Stimulated activated naive CD4-positive, alpha-beta T cell treated with Interleukin-2 at 50 U/mL for 16 hours (primary cell): ENCODE measurements at regions not wholly inside any gene's neighbourhood (a gene's known extent, or its start where the extent isn't known, plus 50 kb on each side); places are given as distances from the start of the nearest gene placed in this dataset.

ENCODE experiments used
- DNase-seq: peaks from one replicate; lab custom pipeline; 2025; lab: John Stamatoyannopoulos, UW

DNA sequence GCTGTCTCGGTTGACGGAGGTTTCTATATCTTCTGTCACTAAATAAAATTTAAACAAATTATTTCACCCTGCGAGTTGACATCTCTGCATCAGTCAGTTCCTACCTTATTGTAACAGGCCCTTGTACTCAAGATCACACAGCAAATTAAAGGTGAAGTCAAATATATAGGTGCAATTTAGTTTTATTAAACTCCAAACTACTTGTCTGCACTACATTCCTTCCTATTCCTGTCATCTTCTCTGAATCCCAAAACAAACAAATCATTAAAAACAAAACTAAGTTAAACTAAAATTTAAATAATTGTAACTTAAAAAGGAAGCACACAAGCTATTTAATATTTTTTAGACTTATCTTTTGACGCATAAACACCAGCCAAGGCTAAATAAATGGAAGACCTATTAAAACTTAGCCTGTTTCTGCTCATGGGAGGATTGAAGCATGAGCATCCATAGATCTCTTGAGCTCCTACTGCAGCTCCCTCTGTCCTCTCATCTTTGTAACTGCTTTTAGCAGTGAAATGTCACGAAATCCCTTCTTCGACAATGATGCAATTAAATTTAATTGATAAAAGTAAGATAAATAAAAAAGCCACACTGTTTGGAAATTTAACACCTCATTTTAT lies 1152.3 kb upstream of the GJE1 start:
- DNase-seq: no peak

DNA sequence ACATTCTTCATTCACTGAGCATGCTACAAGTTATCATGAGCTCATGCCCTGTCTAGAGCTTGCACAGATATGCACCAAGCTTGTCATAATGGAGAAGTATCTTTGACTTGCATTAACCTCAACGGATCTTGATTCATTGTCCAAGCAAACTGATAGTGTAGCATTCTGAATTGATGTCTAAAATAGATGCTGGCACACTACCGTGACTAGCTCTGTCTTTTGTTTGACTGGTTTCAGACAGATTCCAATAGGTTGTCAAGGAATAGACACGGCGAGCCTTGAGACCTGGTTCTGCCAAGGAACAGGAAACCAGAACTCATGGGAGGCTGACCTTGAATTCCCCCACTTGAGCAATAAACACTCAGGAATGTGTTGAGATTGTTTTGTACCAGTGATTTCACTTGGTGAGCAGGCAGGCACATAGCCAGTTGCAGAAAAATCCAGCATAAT lies 1153.1 kb upstream of the GJE1 start:
- no peak for DNase-seq

DNA sequence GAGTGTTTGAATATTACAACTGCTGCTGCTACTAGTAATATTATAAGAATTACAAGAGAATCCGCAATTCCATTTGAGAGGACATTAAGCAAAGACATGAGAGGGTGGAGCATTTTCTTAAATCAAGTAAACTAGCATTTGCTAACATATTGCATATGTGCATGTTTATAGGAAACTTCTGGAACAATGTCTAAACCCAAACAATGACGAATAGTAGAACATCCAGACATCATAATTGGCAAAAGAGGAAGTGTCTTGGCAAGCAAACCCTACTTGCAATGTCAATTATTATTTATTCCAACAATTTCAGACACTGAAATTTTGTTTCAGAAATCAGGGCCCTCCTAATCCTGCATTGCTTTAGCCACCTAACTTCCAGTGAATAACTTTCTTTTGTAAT lies 1155.3 kb upstream of the GJE1 start:
- DNase-seq: no peak

DNA sequence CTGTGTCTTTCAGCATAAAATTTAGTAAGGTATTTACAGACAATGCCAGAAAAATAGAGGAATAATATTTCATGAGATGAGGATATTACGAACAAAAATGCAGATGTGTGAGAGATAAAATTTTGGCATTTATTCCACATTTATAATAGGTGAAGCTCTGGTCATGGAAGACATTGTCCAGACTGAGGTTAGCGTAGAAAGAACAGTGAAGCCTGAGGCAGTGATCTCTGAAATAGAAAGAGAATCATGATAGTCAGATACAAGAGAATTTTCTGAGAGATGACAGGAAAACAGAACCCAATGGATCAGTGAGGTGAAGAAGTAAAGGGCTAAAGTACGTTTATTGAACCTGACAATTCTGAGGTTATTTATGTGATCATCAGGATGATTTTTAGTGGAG lies 1155.9 kb upstream of the GJE1 start:
- no peak for DNase-seq

DNA sequence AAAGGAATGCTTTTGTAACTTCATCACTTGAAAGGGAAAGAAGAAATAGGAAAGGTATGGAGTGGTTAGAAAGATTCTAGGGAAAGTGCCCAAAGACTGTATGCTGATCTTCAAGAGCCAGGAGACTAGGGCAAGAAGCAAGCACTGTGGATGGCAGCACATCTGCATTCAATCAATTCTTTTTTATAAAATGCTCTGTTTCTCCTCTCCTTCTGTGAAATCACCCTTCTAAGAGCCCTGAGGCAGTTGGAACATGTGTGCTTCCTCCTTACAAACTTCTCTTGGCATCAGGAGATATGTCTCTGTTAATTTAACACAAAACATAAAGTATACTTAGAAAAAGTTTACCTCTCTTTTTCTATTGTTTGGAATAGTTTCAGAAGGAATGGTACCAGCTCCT lies 1162.2 kb upstream of the GJE1 start:
- DNase-seq: no peak

DNA sequence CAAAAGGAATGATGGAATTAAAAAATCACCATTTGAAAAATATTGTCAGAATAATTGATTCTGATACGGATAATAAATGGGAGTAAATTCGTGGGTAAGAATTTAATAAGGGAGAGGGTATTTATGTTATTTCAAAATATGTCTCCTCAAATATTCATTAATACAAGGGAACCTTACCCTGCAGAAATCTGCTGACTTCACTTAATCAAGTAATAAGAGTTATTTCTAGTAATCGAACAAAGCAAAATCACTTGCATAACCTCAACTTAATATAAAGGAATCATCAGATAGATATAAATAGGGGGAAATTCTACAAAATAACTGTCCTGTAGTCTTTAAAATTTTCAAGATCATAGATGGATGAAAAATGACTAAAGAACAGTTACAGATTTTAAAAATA lies 1164.7 kb upstream of the GJE1 start:
- DNase-seq: no peak

DNA sequence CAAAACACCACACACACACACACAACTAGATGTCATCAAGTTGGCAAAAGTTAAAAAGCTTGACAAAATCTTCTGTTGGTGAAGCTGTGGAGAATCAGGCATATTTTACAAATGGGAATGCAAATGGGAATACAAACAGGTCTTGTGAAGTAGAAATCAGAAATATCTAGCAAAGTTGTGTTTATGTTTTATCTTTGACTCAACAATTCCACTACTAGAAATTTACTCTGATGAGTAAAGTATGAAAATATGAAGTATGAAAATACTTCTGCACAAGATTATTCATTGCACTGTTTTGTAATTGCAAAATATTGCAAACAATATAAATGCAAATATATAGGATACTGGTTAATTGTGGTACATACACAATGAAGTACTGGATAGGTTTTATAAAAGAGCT lies 1166.0 kb upstream of the GJE1 start:
- no peak for DNase-seq

DNA sequence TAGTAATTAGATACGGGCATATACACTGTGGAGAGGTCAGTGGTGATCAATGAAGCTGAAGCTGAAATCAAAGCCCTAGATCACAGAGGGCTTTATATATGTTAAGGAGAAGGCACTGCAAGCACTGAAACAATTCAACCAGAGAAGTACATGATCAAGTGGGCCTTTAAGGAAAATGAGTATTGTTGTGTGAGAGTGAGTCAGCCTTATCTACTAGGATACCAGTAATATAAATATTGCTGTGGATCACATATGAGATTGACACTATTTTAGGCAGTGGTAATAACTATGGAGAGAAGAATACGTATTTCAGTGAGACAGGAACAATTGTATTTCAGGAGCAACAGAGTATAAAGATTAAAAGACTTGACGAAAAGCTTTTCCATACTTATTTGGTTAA lies 1172.2 kb upstream of the GJE1 start:
- DNase-seq: no peak

DNA sequence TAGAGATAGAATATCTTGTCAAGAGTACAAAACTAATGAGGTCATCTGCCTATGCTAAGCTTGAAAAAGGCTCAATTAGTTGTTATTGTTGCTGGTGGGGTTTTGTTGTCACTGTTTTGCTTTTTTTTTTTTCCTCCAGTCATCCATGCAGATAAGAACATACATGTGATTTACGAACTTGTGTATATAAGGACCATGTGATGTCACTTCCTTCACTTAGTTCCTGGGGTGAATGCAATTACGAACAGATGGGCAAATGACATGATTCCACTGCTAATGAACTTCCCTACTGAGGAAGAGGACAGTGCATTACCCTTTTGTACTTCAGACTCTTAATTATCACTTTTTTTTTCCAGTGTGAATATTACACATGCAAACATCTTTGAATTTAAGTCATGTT lies 1175.3 kb upstream of the GJE1 start:
- DNase-seq: no peak

DNA sequence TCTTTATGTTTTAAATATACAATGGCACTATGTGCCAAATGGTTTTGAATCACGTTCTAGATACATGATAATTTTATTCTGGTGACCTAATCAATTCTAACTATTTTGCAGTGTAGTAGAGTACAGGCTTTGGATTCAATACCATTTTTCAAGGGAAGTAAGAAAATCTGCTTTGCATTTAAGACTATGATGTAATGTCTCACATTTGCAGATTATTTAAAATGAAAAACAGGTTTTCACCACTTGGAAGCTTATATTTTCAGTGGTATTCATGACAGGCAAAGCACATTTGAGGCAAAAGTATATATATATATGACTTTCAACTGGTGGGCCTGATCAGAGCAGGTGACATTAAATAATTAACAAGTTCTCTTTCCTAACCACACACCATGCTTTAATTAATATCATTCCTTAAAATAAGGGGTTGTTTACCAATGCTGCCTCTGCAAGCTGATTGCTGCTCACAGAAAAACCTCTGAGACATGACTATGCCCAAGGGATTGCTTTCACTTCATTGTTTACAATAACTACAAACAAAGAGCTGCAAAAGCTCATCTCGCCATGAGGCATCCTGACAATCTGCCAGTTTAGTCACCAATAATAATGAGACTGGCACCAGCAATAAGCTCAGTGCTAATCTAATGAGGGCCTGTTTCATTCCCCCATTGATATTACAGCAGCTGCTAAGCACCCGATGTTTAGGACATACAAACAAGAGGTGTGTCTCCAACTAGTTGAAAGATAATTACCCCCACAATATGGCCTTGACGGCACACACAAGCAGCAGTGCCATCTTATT lies 1176.0 kb upstream of the GJE1 start:
- no peak for DNase-seq

DNA sequence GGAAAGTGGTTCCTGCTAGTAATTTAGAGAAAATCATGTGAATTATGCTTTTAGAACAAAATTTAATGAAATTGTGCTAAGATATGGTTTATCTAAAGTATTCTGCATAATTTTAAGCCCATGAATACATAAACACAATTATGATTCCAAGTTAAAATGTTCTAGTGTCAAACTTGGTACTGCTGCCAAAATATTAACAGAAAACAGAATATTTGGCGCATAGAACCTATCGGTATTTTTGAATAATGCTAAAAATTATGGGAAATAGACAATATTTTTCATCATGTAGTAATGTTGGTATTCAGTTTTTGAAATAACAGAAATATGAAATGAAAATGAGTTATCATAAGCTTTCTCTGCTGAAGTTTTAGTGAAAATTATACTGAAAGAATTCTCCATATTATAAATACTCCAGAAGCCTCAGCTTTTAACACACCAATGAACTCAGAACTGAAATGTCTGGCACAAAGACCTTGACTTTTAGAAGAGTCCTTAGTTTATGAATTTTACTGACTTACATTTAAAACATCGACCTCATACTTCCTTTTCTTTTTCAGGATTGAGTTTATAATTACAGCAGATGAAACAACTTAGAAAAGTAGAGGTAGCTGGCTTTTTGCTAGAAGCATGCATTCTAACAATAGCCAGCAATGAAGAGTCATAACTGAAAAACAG lies 1192.3 kb upstream of the GJE1 start:
- no peak for DNase-seq

DNA sequence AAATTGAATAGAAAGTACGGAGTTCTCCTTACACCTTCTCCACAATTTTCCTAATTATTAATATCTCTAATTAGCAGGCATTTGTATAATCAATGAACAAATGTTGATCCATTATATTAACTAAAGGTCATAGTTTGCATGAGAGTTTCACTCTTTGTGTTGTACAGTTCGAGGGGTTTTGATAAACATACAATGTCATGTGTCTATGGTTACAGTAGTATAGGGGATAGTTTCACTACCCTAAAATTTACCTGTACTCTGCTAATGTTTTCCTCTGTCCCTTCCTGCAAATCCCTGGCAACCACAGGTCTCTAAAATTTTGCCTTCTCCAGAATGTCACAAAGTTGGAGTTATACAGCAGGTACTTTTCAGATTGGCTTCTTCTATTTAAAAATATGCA lies 1199.8 kb upstream of the GJE1 start:
- no peak for DNase-seq

DNA sequence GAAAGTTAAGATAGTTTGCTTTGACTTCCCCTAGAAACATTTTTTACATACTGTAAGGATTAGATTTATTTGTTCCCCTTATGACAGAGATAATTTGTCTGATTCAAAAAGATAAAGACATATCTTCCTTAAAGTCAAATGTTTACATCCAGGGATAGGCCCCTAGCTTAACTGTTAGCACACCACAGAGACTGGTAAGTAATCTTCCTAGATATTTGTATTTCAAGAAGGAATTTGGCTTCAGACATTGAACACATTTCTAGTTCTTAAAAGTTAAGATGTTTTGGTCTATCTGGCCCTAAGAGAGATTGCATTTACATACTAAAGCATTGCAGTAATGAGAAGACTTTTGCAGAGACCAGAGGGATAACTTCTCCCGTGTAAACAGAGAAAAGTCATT lies 1201.1 kb upstream of the GJE1 start:
- DNase-seq: no peak

DNA sequence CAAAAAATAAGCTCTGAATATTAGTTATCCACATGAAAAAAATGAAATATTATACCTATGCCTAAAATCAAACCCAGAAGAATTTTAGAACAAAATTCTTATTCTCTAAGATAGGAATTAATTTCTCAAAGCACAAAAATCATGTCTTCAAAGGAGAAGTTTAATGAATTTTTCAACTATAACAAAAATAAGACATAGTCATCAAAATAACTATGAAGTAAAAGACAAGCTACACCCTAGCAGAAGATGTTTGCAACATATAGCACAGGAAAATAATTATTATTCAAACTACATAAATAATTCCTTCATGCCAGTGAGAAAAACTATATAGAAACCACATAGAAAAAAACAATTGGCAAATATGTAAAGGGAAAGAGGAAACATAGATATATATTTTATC lies 1203.6 kb upstream of the GJE1 start:
- no peak for DNase-seq

DNA sequence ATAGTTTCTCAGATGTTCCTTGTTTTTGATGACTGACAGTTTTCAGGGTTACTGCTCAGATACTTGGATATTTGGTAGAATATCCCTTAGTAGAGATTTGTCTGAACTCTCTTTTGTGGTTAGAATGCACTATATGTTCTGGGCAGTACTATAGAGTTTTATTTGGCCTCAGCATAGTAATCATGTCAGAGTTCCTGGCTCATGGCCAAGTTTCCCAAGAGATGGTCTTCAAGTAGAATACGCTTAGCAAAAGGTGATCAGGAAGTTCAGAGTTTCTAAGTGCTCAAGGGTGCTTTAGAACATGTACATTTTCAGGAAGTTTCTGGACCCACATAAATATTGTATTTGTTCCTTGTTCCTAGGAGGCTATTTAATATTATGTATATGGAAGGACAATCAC lies 1209.7 kb upstream of the GJE1 start:
- DNase-seq: no peak

DNA sequence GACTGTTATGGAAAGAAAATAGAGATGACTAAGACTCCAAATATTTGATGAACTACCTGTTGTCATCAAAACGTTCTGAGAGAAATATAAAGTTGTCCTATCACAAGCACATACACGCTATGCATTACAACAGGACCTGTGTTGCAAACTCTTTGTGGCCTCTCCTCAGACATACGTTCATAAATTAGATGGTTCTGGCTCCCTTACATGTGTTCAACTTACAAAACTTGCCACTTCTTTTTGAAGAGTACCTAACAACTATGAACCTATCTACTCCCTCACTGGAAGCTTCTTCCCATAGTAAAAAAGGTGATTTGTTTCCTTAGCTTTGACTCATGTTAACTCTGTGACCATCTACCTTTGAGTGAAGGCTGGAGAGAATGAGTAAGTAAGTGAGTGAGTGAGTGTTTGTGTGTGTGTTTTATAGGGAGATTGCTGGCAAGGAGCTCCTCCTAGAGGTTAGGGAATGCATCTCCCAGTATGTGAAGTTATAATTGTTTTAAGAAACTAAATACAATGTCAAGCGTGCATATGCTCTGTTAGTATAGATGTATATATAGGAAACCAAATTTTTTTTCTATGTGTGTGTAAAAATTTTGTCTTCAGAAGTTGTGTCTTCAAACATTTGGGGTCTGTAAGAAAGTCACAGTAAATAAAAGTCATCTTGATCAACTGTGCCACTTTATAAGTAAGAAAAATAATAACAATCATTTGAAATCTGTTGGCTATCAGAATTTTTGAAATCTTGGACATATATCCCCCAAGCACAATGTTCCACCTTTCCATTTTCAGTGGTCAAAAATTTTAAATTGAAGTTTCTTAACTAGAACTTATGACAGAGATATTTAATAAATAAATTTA lies 1211.1 kb upstream of the GJE1 start:
- DNase-seq: no peak

DNA sequence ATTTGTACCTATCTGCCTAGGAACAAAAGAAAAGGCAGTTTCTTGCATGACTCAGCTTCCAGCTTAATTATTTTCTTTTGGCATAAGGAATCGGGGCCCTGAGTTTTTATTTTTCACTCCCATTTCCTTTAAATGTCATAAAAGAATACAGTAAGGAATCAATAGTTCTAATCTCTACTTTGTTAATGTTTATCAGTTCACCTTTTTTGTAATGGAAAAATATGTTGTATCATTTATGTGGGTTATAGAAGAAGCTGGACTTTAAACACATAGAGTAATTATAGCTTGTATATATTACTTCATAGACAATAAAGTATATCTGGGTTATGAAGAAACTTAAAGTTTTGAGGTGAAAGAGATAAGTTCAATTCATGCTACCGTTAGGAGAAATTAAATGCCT lies 1214.8 kb upstream of the GJE1 start:
- DNase-seq: no peak

DNA sequence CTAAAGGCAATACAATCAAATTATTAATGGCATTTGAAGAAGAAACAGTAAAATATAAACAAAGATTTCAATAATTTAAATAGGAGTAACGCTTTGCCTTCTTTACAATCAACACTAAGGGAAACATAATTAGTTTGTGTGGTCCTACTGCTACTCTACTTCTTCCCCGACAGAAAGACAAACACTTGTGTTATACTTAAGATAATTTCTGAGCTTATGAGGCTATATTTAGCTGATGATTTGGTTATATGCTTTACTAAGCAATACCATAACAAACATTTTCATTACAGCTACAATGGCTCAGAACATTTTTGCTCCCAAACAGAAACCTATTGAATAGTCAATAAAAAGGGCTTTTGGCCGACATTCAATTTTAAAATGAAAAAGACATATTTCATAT lies 1217.2 kb upstream of the GJE1 start:
- no peak for DNase-seq

DNA sequence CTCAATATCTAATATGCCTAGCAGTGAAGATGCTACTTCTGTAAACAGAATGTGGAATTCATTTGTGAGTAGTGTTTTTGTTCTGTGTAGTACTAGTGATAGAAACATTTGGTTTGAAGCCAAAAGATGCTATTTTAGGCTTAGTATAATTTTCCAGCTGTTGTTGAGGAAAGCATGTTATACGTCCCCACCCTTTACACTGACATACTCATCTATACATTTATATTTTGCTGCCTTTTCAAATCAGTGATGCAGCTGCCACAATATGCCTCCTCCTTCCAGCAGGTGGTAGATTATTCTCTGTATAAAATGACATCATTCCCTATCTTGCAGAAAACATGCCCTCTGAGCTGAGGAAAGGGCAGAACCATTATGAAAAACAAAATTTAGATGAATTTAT lies 1217.6 kb upstream of the GJE1 start:
- DNase-seq: no peak

DNA sequence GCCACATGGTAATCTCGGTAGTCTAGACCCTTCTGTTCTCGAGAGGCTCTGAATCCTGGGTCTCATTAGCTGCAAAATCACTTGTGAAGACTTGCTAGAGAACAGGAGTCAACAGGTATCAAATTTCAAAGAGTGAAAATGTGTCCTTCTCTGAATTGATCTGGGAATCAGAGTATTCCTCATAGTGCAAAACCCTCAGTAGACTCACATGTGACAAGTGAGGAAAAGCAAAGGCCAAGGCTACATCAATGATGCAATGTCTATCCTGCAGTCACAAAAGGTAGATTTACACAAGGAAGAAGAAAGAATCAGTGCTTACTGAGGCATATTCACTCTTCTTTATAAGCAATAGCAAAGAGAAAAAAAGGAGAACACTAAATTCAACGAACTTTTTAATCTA lies 1220.0 kb upstream of the GJE1 start:
- DNase-seq: no peak

DNA sequence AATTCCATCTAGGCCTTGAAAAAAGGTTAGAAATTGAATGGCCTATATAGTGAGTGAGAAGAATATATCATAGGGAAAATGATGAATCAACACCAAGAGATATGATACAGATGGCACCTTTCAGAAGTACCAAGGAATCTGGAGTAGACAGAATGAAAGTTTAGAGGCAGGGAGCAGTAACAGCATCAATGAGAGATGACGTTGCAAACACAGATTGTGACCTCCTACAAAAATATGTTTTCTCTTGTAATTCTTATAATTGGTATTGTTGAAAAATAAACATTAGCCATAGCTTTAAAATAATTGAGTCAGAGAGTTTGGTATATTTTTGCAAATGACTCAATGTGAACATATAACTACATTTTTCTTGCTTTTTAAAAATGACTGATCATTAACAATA lies 1223.1 kb upstream of the GJE1 start:
- DNase-seq: no peak

DNA sequence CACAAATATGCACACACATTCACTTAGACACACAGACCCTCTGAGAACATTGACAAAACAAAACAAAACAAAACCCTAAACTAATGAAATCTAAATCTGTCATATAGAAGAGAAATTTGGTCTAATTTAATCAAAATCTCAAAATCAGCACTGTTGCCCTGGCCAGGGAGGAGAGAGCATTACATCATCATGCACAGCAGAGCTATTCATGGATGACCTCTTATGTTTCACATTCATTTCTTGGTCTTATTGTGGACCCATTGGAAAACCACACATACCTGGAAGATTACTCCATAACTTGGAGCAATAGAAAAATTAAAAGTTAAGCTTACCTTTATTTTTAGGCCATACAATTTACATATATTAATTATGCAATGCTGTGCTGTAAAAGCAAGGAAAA lies 1223.6 kb upstream of the GJE1 start:
- DNase-seq: no peak

DNA sequence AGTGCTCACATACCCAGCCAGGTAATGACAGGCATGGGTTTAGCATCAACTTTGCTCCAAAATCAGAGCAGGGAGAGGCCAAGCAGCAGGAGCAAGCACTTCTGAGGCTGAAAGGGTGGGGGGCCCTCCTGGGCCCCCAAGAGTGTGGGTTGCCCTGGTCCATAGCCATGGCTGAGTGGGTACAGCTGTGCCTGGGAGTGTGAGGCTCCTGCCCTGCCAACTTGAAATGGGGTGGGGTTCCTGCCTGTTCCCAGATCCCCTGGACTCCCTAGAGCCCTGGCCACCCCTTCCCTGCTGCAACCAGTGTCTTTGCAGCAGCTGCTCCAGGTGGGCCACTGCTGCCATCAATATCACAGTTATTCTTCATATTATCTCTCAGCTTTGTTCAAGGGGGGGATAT lies 1224.2 kb upstream of the GJE1 start:
- DNase-seq: no peak
